ENCODE measurements at regions not wholly inside any gene's neighbourhood (a gene's known extent, or its start where the extent isn't known, plus 50 kb on each side); places are given as distances from the start of the nearest gene placed in this dataset.
A peak's percentile ranks its signal among the peaks of the same experiment; 100 is the strongest.
"Not testable (repeated sequence)": the region's sequence is repeated elsewhere in the genome, so short reads cannot be mapped to it uniquely, and the experiment has no call there.

DNA sequence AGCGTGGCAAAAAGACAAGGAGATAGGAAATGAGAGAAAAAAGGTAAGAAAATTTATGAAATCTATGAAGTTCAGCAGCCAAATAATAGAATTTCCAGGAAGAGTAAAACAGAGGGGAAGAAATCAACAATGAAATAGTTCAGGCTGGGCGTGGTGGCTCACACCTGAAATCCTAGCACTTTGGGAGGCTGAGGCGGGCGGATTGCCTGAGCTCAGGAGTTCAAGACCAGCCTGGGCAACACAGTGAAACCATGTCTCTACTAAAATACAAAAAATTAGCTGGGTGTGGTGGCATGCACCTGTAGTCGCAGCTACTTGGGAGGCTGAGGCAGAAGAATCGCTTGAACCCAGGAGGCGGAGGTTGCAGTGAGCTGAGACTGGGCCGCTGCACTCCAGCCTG lies 62.1 kb upstream of the RESF1 start:
- H3K79me1 ChIP-seq (ENCODE audit: low read depth, low read length); H3K79me2 ChIP-seq (ENCODE audit: control insufficient read depth in 1 of 2, insufficient read depth in 2 of 2, low read length in 2 of 2); H2BK20ac ChIP-seq (ENCODE audit: low read length); H4K91ac ChIP-seq (replicated peaks; ENCODE audit: insufficient read length, low read length); H2BK5ac ChIP-seq (ENCODE audit: low read depth, low read length); H3K23me2 ChIP-seq (ENCODE audit: low read depth, low read length); H3K4me3 ChIP-seq (ENCODE audit: extremely low read depth in 1 of 4, insufficient read depth in 2 of 4, low read depth in 3 of 4, low read length in 4 of 4); H2AFZ ChIP-seq (ENCODE audit: low read length); H4K20me1 ChIP-seq (replicated peaks in 1 of 2; ENCODE audit: control insufficient read depth in 1 of 2, insufficient read depth in 2 of 2, low read length in 2 of 2); H3K9ac ChIP-seq (replicated peaks in 1 of 4; ENCODE audit: extremely low read depth in 1 of 4, low read depth in 3 of 4, low read length in 3 of 4); FAIRE-seq; H3K23ac ChIP-seq (ENCODE audit: insufficient read length); H3K4me1 ChIP-seq (replicated peaks in 1 of 4; ENCODE audit: control insufficient read depth in 3 of 4, insufficient read depth in 4 of 4, low read length in 3 of 4); H3K27ac ChIP-seq (ENCODE audit: low read depth, low read length); H3K36me3 ChIP-seq (ENCODE audit: control insufficient read depth in 2 of 4, insufficient read depth in 4 of 4, low read length in 3 of 4); H2BK120ac ChIP-seq (replicated peaks; ENCODE audit: low read depth, low read length); H4K5ac ChIP-seq (ENCODE audit: insufficient read length, low read depth, low read length); H2BK15ac ChIP-seq (ENCODE audit: low read length); H3K27me3 ChIP-seq (replicated peaks in 1 of 4; ENCODE audit: control insufficient read depth in 3 of 4, extremely low read depth in 1 of 4, insufficient read depth in 3 of 4, low read length in 3 of 4); DNase-seq (ENCODE audit: low read depth in 1 of 2, low spot score in 2 of 2); H4K8ac ChIP-seq (ENCODE audit: extremely low read depth, insufficient read depth, low read length); H3K18ac ChIP-seq (ENCODE audit: extremely low read depth, low read length); H2BK12ac ChIP-seq (ENCODE audit: low read depth, low read length); H3K4ac ChIP-seq (replicated peaks; ENCODE audit: insufficient read length, low read depth, low read length); H3K9me3 ChIP-seq (ENCODE audit: insufficient read depth in 2 of 2, low read depth in 1 of 2, low read length in 1 of 2); H3K56ac ChIP-seq (replicated peaks; ENCODE audit: insufficient read length, low read depth, low read length); H2AK5ac ChIP-seq (ENCODE audit: low read depth, low read length); H3K14ac ChIP-seq (ENCODE audit: insufficient read length): not testable (repeated sequence)
- H3K4me2 ChIP-seq (ENCODE audit: insufficient read depth in 1 of 2, low read depth in 2 of 2, low read length in 2 of 2): peak overlapping the region in 1 of 2 experiments; percentile 14; a peak in 1 of 4 replicates
- POLR2A ChIA-PET (ENCODE audit: partially characterized antibody): interaction anchor here (0.9 kb wide), 1 partner anchor 178 kb away, joined by 3 read pairs; no protein-coding TSS in a partner anchor
- WGBS, 2 experiments (ENCODE audit: extremely low coverage in 1 of 2, insufficient coverage in 1 of 2, insufficient read length in 1 of 2, insufficient replicate concordance in 2 of 2, low coverage in 1 of 2, low lambda C conversion rate in 2 of 2, missing lambda C conversion rate in 1 of 2): 86% methylated on average over 8 of the region's 8 CpGs; no CpG with 5 or more reads in 1 of the 2 experiments
- CTCF ChIA-PET (ENCODE audit: partially characterized antibody): interaction anchor here (1.2 kb wide), 1 partner anchor 15 kb away, joined by 5 read pairs; no protein-coding TSS in a partner anchor

All from H1 (cell line).